Transverse colon (tissue), 4 donors: ENCODE measurements at regions not wholly inside any gene's neighbourhood (a gene's known extent, or its start where the extent isn't known, plus 50 kb on each side); places are given as distances from the start of the nearest gene placed in this dataset.

ENCODE experiments used
- POLR2A ChIP-seq: fragments of 450-650 bp; IDR thresholded peaks from one replicate; pipeline ENCODE4 v1.6.1; 2016; ENCODE audit warnings: antibody characterized with exemption, mild to moderate bottlenecking, moderate library complexity
- POLR2AphosphoS5 ChIP-seq, 3 donors: sonication (generic); formaldehyde crosslinking; IDR thresholded peaks; one replicate each; pipeline ENCODE4 v1.6.1; 2016; ENCODE audit warnings: antibody characterized with exemption in 3 of 3
- TF ChIP-seq, protein P1 (sequence below), 5 experiments: fragments of 200-600 bp in 3 of 5; fragments of 450-650 bp in 2 of 5; sonication (generic) in 3 of 5; IDR thresholded peaks; 1 replicate in 2 of 5; 2 replicates in 3 of 5; pipeline ENCODE4 v1.5.1; 2016 to 2017; ENCODE audit warnings: antibody characterized with exemption in 5 of 5, inconsistent platforms in 3 of 5, mild to moderate bottlenecking in 2 of 5, moderate library complexity in 1 of 5

DNA sequence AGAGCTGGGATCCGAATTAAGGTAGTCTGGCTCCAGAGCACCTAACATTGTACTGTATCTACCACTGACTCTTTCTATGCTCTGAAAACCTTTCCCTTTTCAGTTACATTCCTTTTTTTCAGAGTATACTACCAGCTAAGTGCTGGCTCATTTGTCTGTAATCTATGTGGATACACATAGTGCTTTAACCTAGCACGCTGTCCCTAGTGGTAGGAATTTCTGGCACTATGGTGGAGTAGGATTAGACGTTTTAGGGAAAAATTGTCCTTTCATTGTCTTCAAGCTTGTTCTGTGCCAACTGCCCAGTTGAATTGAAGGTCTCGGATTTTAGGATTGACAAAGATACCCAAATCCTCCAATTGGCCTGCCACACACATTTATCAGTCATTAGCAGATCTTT, 259.1 kb upstream of the FERMT1 start:
- TF ChIP-seq, protein P1, sequence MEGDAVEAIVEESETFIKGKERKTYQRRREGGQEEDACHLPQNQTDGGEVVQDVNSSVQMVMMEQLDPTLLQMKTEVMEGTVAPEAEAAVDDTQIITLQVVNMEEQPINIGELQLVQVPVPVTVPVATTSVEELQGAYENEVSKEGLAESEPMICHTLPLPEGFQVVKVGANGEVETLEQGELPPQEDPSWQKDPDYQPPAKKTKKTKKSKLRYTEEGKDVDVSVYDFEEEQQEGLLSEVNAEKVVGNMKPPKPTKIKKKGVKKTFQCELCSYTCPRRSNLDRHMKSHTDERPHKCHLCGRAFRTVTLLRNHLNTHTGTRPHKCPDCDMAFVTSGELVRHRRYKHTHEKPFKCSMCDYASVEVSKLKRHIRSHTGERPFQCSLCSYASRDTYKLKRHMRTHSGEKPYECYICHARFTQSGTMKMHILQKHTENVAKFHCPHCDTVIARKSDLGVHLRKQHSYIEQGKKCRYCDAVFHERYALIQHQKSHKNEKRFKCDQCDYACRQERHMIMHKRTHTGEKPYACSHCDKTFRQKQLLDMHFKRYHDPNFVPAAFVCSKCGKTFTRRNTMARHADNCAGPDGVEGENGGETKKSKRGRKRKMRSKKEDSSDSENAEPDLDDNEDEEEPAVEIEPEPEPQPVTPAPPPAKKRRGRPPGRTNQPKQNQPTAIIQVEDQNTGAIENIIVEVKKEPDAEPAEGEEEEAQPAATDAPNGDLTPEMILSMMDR (IDR thresholded peaks at IDR 0.05) = peak in 2 of 5 experiments; percentile 16 to 23
- TF ChIP-seq POLR2AphosphoS5 (IDR thresholded peaks at IDR 0.05) = no peak
- TF ChIP-seq POLR2A = no peak
